ENCODE measurements at regions not wholly inside any gene's neighbourhood (a gene's known extent, or its start where the extent isn't known, plus 50 kb on each side); places are given as distances from the start of the nearest gene placed in this dataset.

GRCh38 chr9:135023088-135023785 is 64.2 kb upstream of the OLFM1 start:
- no peak overlapping the region for H3K27ac ChIP-seq
- H3K4me1 ChIP-seq: no peaks in the 10 kb centered on the region
- H3K4me3 ChIP-seq: no peak overlapping the region
- peaks cover 0 to 6% (median 0%) of the 10 kb centered on the region in 3 donors for H3K9me3 ChIP-seq
- no peak for ATAC-seq
- 68 to 72% methylated on average over 3 to 4 of the region's 9 CpGs for WGBS, 2 donors (ENCODE audit: low coverage in 1 of 2)
- no peaks in the 10 kb centered on the region for H3K36me3 ChIP-seq
- H3K27me3 ChIP-seq: peaks cover 47% of the 10 kb centered on the region
- no peak for TF ChIP-seq POLR2AphosphoS5 (IDR thresholded peaks at IDR 0.05)
- no peak for TF ChIP-seq EP300 (IDR thresholded peaks at IDR 0.05)
- no peak for TF ChIP-seq POLR2A (IDR thresholded peaks at IDR 0.05)
- no peak for TF ChIP-seq CTCF (IDR thresholded peaks at IDR 0.05)

- Histone ChIP-seq H3K36me3 (no peaks in the 10 kb centered on the region), H3K4me3 (no peak overlapping the region), H3K9me3 (peaks cover 0 to 6% (median 0%) of the 10 kb centered on the region in 3 donors), H3K27me3 (peaks cover 47% of the 10 kb centered on the region), H3K27ac (no peak overlapping the region), H3K4me1 (no peaks in the 10 kb centered on the region)
- no peak for TF ChIP-seq CTCF (IDR thresholded peaks at IDR 0.05)
- no peak for TF ChIP-seq EP300 (IDR thresholded peaks at IDR 0.05)
- TF ChIP-seq POLR2AphosphoS5 (IDR thresholded peaks at IDR 0.05): no peak
- TF ChIP-seq POLR2A (IDR thresholded peaks at IDR 0.05): no peak
- ATAC-seq: no peak
- WGBS, 2 donors (ENCODE audit: low coverage in 1 of 2): 69 to 97% methylated on average over 5 to 8 of the region's 15 CpGs
These were observed 63.6 kb upstream of the OLFM1 start for GRCh38 chr9:135023786-135024405.

GRCh38 chr9:135029463-135029862 is 58.0 kb upstream of the OLFM1 start:
- 40 to 63% methylated on average over 1 to 3 of the region's 13 CpGs for WGBS, 2 donors (ENCODE audit: low coverage in 1 of 2)
- no peak overlapping the region for H3K27ac ChIP-seq
- H3K36me3 ChIP-seq: no peaks in the 10 kb centered on the region
- ATAC-seq: no peak
- TF ChIP-seq POLR2A (IDR thresholded peaks at IDR 0.05): no peak
- TF ChIP-seq POLR2AphosphoS5 (IDR thresholded peaks at IDR 0.05): no peak
- TF ChIP-seq EP300 (IDR thresholded peaks at IDR 0.05): no peak
- H3K4me1 ChIP-seq: no peaks in the 10 kb centered on the region
- H3K9me3 ChIP-seq: peaks cover 0 to 6% (median 0%) of the 10 kb centered on the region in 3 donors
- H3K27me3 ChIP-seq: peaks cover 65% of the 10 kb centered on the region
- no peak overlapping the region for H3K4me3 ChIP-seq

GRCh38 chr9:135029871-135030565 is 57.5 kb upstream of the OLFM1 start:
- 53% methylated on average over 6 of the region's 19 CpGs; no CpG with 5 or more reads in 1 of the 2 donors for WGBS, 2 donors (ENCODE audit: low coverage in 1 of 2)
- no peak for TF ChIP-seq POLR2AphosphoS5 (IDR thresholded peaks at IDR 0.05)
- no peak for TF ChIP-seq CTCF (IDR thresholded peaks at IDR 0.05)
- TF ChIP-seq EP300 (IDR thresholded peaks at IDR 0.05): no peak
- TF ChIP-seq POLR2A (IDR thresholded peaks at IDR 0.05): no peak
- no peak for ATAC-seq
- Histone ChIP-seq H3K27ac (no peak overlapping the region), H3K27me3 (peaks cover 69% of the 10 kb centered on the region), H3K4me3 (no peak overlapping the region), H3K9me3 (peaks cover 0 to 5% (median 0%) of the 10 kb centered on the region in 3 donors), H3K36me3 (no peaks in the 10 kb centered on the region), H3K4me1 (no peaks in the 10 kb centered on the region)

GRCh38 chr9:135030566-135031226 is 56.8 kb upstream of the OLFM1 start:
- Histone ChIP-seq H3K27me3 (peaks cover 65% of the 10 kb centered on the region), H3K4me3 (no peak overlapping the region), H3K36me3 (no peaks in the 10 kb centered on the region), H3K9me3 (no peaks in the 10 kb centered on the region), H3K4me1 (no peaks in the 10 kb centered on the region), H3K27ac (no peak overlapping the region)
- no peak for ATAC-seq
- TF ChIP-seq POLR2AphosphoS5 (IDR thresholded peaks at IDR 0.05): no peak
- no peak for TF ChIP-seq CTCF (IDR thresholded peaks at IDR 0.05)
- TF ChIP-seq POLR2A (IDR thresholded peaks at IDR 0.05): no peak
- TF ChIP-seq EP300 (IDR thresholded peaks at IDR 0.05): no peak
- WGBS, 2 donors (ENCODE audit: low coverage in 1 of 2): 89% methylated on average over 4 of the region's 16 CpGs; no CpG with 5 or more reads in 1 of the 2 donors
